Stomach (tissue), 4 donors: ENCODE measurements at regions not wholly inside any gene's neighbourhood (a gene's known extent, or its start where the extent isn't known, plus 50 kb on each side); places are given as distances from the start of the nearest gene placed in this dataset.

Experiments used
- CTCF ChIP-seq, 7 experiments: fragments of 450-650 bp in 4 of 7; fragments of 200-600 bp in 3 of 7; sonication (generic) in 3 of 7; IDR thresholded peaks; one replicate each; pipeline ENCODE4 v1.5.1; 2016 to 2019; ENCODE audit warnings: antibody characterized with exemption in 7 of 7, control low read depth in 2 of 7, mild to moderate bottlenecking in 1 of 7
- POLR2A ChIP-seq, 4 donors: fragments of 450-650 bp; IDR thresholded peaks; one replicate each; pipeline ENCODE4 v1.6.1; 2016; ENCODE audit warnings: antibody characterized with exemption in 4 of 4, control low read depth in 2 of 4, mild to moderate bottlenecking in 1 of 4, moderate library complexity in 1 of 4
- POLR2AphosphoS5 ChIP-seq, 3 donors: sonication (generic); formaldehyde crosslinking; IDR thresholded peaks; one replicate each; pipeline ENCODE4 v1.6.1; 2016; ENCODE audit warnings: antibody characterized with exemption in 3 of 3

- TF ChIP-seq POLR2A (IDR thresholded peaks at IDR 0.05) (no peak), CTCF (IDR thresholded peaks at IDR 0.05) (no peak), POLR2AphosphoS5 (IDR thresholded peaks at IDR 0.05) (no peak)
Measured at GRCh38 chr7:49639068-49639593, 134.3 kb upstream of the VWC2 start.
